Activated CD4-positive, CD25-positive, alpha-beta regulatory T cell treated with anti-CD3 and anti-CD28 coated beads, Interleukin-2, amount 50 U/mL, for 16 hours (primary cell): ENCODE measurements at regions not wholly inside any gene's neighbourhood (a gene's known extent, or its start where the extent isn't known, plus 50 kb on each side); places are given as distances from the start of the nearest gene placed in this dataset.
"Not testable (repeated sequence)": the region's sequence is repeated elsewhere in the genome, so short reads cannot be mapped to it uniquely, and the experiment has no call there.

Experiments used
- DNase-seq: peaks from one replicate; pipeline ENCODE4 v3.0.0-alpha.2; 2020; ENCODE audit warnings: low read depth, low spot score

GRCh38 chr16:17557949-17558348 is 87.2 kb upstream of the XYLT1 start:
- DNase-seq = no peak

GRCh38 chr16:17557480-17557879 is 86.7 kb upstream of the XYLT1 start:
- DNase-seq = no peak

GRCh38 chr16:17556276-17557052 is 85.7 kb upstream of the XYLT1 start:
- no peak for DNase-seq

GRCh38 chr16:17555176-17555575 is 84.4 kb upstream of the XYLT1 start:
- no peak for DNase-seq

- DNase-seq = no peak
Measured at GRCh38 chr16:17552351-17552750, 81.6 kb upstream of the XYLT1 start.

GRCh38 chr16:17551682-17552081 is 80.9 kb upstream of the XYLT1 start:
- not testable (repeated sequence) for DNase-seq

- DNase-seq = no peak
Measured at GRCh38 chr16:17548825-17549224, 78.1 kb upstream of the XYLT1 start.

GRCh38 chr16:17544785-17545184 is 74.0 kb upstream of the XYLT1 start:
- DNase-seq = no peak

GRCh38 chr16:17544304-17544703 is 73.5 kb upstream of the XYLT1 start:
- DNase-seq = no peak

GRCh38 chr16:17543073-17543472 is 72.3 kb upstream of the XYLT1 start:
- DNase-seq = no peak

- no peak for DNase-seq
Measured at GRCh38 chr16:17541324-17541723, 70.6 kb upstream of the XYLT1 start.

GRCh38 chr16:17538927-17539326 is 68.2 kb upstream of the XYLT1 start:
- DNase-seq = no peak

- DNase-seq = no peak
Measured at GRCh38 chr16:17532338-17532995, 61.7 kb upstream of the XYLT1 start.

GRCh38 chr16:17529982-17530760 is 59.4 kb upstream of the XYLT1 start:
- DNase-seq = no peak

GRCh38 chr16:17526956-17527937 is 56.5 kb upstream of the XYLT1 start:
- no peak for DNase-seq

- no peak for DNase-seq
Measured at GRCh38 chr16:17524656-17525055, 53.9 kb upstream of the XYLT1 start.

- DNase-seq = no peak
Measured at GRCh38 chr16:17520561-17520960, 49.8 kb upstream of the XYLT1 start.
